OCI-LY3 (cell line): ENCODE measurements at regions not wholly inside any gene's neighbourhood (a gene's known extent, or its start where the extent isn't known, plus 50 kb on each side); places are given as distances from the start of the nearest gene placed in this dataset.

Experiments
- CTCF ChIP-seq: fragments of 200-600, 300-600 bp; sonication (generic); IDR thresholded peaks from 2 replicates; pipeline ENCODE4 v1.5.1; 2014; ENCODE audit warnings: antibody characterized with exemption, low read length, low read depth
- EZH2phosphoT487 ChIP-seq: fragments of 200-600 bp; shearing (Covaris generic); IDR thresholded peaks from 2 replicates; pipeline ENCODE4 v1.6.1; 2018; ENCODE audit warnings: antibody characterized with exemption, mixed run types, low read depth

GRCh38 chr21:19781881-19782652 is 1216.1 kb upstream of the NCAM2 start:
- TF ChIP-seq EZH2phosphoT487: no peak
- no peak for TF ChIP-seq CTCF
